EH (cell line): ENCODE measurements at regions not wholly inside any gene's neighbourhood (a gene's known extent, or its start where the extent isn't known, plus 50 kb on each side); places are given as distances from the start of the nearest gene placed in this dataset.

Experiments
- DNase-seq: peaks from one replicate; pipeline ENCODE4 v3.0.0-alpha.2; 2015; ENCODE audit warnings: low read depth

GRCh38 chr2:6203291-6203959 lies 511.2 kb downstream of the SOX11 start:
- DNase-seq, result no peak

DNA sequence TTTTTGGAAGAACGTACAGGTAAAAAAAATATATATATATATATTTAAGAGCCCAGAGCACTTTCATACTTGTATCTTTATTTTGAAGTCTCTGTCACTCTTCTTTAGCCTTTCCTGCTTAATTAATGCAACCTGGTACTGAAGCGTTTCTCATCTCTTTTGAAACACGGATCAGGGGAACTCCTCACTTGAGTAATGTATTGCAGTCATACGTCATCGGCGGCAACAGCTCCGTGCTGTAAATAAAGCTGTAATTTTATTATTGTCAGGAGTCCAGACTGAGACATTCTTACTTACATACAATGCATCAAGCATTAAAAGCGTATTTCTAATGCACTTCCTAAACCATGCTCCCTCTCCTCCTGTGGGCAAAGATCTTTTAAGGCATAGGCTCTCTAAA lies 514.7 kb downstream of the SOX11 start:
- DNase-seq, result no peak

GRCh38 chr2:6211236-6211635 lies 519.1 kb downstream of the SOX11 start:
- DNase-seq, result no peak

DNA sequence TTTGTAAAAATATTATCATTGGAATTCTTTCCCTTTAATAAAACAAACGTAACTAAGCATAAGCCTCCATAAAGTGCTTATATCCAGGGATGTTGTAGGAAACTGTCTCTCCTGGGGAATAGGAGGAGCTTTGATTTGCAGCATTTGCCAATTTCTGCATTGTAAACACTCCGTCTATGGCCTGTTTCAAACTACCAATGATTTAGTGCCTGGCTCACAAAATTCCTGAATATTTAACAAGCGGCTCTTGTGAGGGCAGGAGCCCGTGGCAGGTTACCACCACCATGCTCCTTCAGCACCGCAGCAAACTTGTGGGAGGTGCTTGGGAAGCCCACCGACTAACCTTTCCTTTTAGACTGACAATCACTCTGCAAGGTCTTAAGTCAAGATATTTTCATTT lies 520.3 kb downstream of the SOX11 start:
- no peak for DNase-seq

GRCh38 chr2:6213056-6213780 lies 521.0 kb downstream of the SOX11 start:
- no peak for DNase-seq

DNA sequence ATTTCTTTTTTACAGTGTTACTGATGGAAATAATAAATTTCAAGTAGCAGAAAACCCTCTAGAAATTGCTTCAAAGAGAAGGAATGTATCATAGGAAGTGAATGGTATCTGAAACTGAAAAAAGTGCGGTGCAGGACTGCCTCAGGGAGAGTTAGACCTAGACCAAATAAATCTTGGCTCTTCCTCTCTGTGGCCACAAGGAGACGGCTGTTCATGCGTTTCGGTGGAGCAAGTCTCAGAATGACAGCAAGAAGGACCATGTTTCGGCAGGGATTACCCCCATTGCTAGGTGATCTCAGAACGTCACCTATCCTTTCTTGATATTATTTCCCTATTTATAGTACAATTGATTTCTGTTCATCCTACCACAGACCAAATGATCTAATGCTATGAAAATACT lies 522.3 kb downstream of the SOX11 start:
- no peak for DNase-seq

GRCh38 chr2:6215053-6215452 lies 522.9 kb downstream of the SOX11 start:
- no peak for DNase-seq

GRCh38 chr2:6216234-6216633 lies 524.0 kb downstream of the SOX11 start:
- DNase-seq, result no peak

DNA sequence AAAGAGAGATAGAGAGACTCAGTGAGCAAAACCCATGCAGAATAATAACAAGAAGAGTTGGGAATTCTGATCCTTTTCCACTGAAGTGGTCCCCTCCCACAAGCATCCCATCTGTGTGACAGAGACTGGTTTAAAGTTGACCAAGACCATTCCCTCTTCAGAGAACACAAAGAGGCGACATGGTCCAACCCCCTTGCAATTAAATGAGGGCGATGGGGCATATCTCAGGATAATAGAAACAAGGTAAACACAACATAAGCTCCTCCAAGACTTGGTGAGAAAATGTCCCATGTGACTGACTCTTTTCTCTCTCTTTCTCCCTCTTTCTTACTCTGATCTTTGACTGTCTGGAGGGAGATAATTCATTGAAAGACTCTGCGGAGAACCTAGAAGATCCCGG lies 526.7 kb downstream of the SOX11 start:
- DNase-seq, result no peak

GRCh38 chr2:6219906-6220305 lies 527.7 kb downstream of the SOX11 start:
- no peak for DNase-seq

DNA sequence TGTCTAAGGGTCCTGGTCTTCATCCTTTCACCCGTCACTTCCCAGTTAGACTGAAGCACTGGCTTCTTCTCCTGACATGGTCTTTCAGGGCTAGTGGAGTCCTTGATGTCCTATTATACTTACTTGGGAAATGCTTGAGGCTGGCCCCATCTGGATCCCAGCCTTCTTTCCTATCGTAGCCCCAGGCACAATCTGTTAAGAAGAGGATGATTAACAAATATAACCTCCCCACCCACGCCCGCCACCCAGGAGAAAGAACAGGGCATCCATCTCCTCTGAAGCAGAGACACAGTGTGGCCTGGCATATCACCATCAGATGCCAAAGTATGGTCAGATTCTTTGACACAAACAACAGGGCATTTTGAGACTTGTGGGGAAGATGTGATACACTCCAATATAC lies 530.1 kb downstream of the SOX11 start:
- no peak for DNase-seq

DNA sequence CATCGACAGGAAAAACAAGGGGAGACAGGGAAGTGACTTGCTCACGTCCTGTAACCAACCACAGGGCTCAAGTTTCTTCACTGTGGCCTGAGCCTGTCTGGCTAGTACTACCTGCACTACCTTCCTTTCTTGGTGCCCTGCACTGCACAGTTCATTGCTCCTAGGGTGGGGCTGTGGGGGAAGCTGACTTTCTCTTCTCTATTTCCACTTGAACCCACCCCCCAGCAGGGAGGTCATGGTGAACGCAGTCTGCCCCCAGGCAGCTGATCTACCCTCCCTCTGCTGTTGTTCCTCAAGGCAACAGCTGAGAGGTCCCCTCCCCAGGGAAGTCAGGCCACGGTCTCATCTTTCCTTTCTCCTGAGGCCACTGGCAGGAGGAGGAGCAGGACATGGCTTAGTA lies 532.1 kb downstream of the SOX11 start:
- no peak for DNase-seq

- DNase-seq, result no peak
Observed at GRCh38 chr2:6228251-6228650, 536.1 kb downstream of the SOX11 start.

- no peak for DNase-seq
Observed at GRCh38 chr2:6231166-6231565, 539.0 kb downstream of the SOX11 start.

DNA sequence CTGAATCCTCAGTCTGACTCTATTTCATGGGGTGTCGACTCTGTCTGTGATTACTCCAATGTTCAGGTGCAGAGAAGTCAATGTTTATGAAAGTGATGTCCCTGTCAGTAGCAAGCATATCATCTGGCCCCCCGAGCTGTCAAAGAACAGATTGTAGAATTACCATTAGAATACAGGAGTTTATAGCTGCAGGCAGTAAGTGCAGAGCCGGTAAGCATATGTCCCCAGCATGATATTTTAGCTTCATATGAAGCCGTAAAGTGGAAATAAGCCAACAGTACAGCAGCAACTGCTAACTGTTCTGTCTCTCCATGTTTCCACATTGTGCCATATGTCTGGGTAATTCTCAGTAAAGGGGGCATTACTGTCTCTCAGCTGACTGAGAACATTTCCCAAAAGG lies 541.8 kb downstream of the SOX11 start:
- DNase-seq, result no peak

DNA sequence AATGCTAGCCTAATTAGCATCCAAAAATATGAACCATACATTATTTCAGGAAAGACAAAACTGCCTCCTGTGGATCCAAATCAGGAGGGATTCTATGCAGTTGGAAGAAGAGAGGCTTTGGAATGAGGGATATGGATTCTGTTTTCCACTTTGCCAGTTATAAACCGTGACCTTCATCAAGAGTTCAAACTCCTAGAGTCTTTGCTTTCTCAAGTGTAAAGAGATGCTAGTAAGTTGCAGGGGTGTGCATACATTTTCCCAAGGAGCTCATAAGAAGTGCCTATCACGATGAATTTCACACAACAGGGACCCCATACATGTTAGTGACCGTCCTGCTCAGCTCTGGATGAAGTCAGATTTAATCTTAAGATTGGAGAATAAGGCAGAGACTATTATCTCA lies 542.5 kb downstream of the SOX11 start:
- no peak for DNase-seq

DNA sequence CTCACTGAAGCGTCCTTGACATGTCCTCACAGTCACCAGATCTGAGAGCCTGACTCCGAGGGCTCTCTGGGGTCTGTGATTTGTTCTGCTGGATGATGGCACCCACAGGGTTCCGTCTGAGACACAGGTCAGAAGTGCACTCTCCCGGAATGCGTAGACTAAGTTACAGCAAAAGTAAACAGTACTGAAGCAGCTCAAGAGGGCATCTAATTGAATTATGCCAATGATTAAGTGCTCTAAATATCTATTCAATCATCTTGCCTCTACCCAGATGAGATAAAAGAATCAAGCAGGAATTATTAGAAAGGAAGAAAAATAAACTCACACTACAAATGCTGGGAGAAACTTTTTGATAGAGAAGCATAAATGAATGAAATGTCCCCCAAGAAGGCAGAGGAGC lies 544.1 kb downstream of the SOX11 start:
- DNase-seq, result no peak

GRCh38 chr2:6237039-6237660 lies 545.0 kb downstream of the SOX11 start:
- no peak for DNase-seq

GRCh38 chr2:6249557-6249956 lies 557.4 kb downstream of the SOX11 start:
- no peak for DNase-seq

DNA sequence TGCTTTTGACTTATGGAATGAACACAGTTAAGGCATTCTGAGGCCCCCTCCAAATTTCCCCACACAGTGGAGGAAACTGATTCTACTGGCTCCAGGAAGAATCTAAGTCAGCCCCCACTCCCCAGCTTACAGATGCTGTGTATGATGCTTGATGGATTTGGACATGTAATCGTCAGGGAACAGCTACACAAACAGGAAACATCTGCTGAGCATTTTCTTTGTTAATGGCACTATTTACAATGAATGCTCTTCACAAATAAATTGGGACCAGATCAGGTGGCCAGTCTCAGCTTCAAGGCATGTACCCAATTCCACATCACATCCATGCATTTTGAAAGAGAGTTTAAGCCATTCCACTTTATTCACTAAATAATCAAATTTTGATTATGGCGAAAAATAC lies 562.3 kb downstream of the SOX11 start:
- no peak for DNase-seq

DNA sequence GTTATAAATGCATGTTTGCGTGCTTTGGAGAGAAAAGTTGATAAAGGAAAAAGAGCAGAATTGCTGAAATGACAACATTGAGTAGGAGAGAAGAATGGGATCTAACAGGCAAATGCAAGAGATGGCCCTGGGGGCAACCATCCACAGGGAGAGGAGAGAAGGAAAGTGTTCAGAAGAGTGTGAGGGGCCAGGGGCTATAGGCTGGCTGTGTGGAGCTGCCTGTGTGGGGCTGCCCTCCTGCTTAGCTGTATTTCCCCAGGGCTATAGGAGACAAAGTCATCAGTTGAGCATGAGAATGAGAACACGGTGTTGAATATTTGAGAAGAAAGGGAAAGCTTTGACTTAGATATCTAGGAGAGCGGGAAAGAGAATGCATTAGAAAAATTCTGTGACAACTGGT lies 572.0 kb downstream of the SOX11 start:
- no peak for DNase-seq

DNA sequence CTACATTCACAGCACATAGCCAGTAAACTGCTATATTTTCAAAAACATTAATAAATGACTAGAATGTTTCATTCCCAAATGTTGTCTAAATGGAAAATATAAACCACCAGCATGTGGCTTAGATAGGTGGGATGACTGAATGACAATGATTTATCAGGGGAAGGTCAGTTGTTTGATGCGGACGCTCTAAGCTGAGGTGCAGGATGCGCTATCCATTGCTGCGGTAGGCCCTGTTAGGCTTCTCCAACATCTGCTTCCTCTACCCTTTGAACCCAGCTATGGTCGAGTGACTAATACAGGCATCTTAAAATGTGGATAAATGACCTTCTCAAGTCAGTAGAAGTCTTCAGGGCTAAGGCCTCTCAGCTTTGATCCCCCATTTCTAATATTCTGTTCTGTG lies 584.2 kb downstream of the CMPK2 start:
- no peak for DNase-seq

DNA sequence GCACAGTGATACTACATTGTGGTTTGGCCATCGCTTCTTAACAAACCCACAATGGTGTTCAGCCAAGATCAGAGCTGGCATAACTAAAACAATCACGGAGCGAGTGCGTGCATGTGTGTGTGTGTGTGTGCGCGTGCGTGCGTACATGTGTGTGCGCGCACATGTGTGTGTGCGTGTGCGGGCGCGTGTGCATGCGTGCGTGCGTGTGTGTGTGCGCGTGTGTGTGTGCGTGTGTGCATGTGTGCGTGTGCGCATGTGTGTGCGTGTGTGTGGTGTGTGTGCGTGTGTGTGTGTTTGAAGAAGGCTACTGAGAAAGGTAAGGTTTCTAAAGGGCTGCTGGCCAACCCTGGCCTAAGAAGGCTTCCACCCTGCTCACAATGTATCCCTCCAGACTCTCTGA lies 582.4 kb downstream of the CMPK2 start:
- no peak for DNase-seq

DNA sequence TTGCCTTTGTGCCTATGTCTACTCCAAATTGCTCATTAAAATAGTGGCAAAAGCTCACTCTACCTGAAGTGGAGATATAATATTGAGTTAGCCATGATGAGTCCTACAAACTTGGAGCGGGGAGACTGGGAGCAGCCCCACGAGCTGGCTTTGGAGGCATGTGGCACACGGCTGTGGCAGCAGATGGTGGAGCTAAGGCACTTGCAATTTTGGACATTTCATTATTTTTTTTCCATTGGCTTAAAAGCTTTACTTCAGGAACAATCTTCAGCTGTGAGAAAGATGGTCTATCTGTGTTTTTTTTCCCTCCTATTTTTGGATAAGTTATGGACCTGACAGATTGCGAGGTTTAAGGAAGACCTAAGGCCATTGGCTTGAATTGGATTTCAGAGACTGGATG lies 578.3 kb downstream of the CMPK2 start:
- DNase-seq, result no peak
